K562 (cell line): ENCODE measurements at regions not wholly inside any gene's neighbourhood (a gene's known extent, or its start where the extent isn't known, plus 50 kb on each side); places are given as distances from the start of the nearest gene placed in this dataset.

Source experiments
- ATAC-seq: fragments of 200-7000 bp; cut with Tn5 transposase; 3 replicates; pipeline ENCODE4 v1.9.1; 2020; ENCODE audit warnings: moderate library complexity
- BruUV-seq: library from RNA; stranded (reverse); fragments of 400-500 nt; replicated peaks from 2 replicates; lab custom pipeline; 2021; lab: Mats Ljungman, UMichigan
- CTCF ChIA-PET: fragments of 300-600 bp; formaldehyde crosslinking; extraction: SDS; loops from one replicate; lab custom pipeline; 2021; ENCODE audit warnings: low intra/inter-chr PET ratio; lab: Yijun Ruan, JAX
- POLR2A ChIA-PET: fragments of 300-600, 350-650 bp; sonication (Branson Sonifier 250); formaldehyde crosslinking; extraction: SDS; loops from one replicate; lab custom pipeline; 2021; ENCODE audit warnings: antibody characterized with exemption, inconsistent platforms; lab: Yijun Ruan, JAX
- DNase-seq, 4 experiments: peaks; one replicate each; pipeline versions ENCODE4 v3.0.0 to v3.0.0-alpha.2; 2011 to 2018; ENCODE audit warnings: low spot score in 3 of 4, mixed read lengths in 3 of 4; ENCODE audit errors: extremely low read depth in 1 of 4
- FAIRE-seq: peaks from 2 replicates; lab custom pipeline; 2011; peaks lifted over from hg19 to GRCh38; lab: Jason Lieb, UNC
- H2AFZ ChIP-seq: 2 replicates; pipeline ENCODE4 v1.6.0; 2011; ENCODE audit warnings: low read depth, low read length, control low read depth, inconsistent platforms
- H3K27ac ChIP-seq: fragments of 200-600 bp; 3 replicates; pipeline ENCODE4 v1.8.0; 2011; ENCODE audit warnings: low read depth, mild to moderate bottlenecking, control low read depth, inconsistent platforms, low read length, moderate library complexity, mixed read lengths; ENCODE audit errors: extremely low read depth
- H3K27me3 ChIP-seq, 2 experiments: fragments of 300-600 bp in 1 of 2; 2 replicates in 1 of 2; 3 replicates in 1 of 2; pipeline versions ENCODE4 v1.6.0 to v1.8.0; 2011; ENCODE audit warnings: inconsistent platforms in 2 of 2, low read length in 2 of 2, mild to moderate bottlenecking in 1 of 2, mixed read lengths in 1 of 2, moderate library complexity in 1 of 2; ENCODE audit not compliant: control insufficient read depth in 2 of 2, insufficient read depth in 2 of 2
- H3K36me3 ChIP-seq: fragments of 300-600 bp; 3 replicates; pipeline ENCODE4 v1.8.0; 2011; ENCODE audit warnings: mild to moderate bottlenecking, low read length, inconsistent platforms; ENCODE audit not compliant: control insufficient read depth, insufficient read depth
- H3K4me1 ChIP-seq, 2 experiments: fragments of 200-600 bp in 1 of 2; replicated peaks in 1 of 2; 2 replicates in 1 of 2; 3 replicates in 1 of 2; pipeline versions ENCODE4 v1.5.1 to v1.8.0; 2011; ENCODE audit warnings: inconsistent platforms in 2 of 2, low read length in 2 of 2, mild to moderate bottlenecking in 1 of 2, mixed read lengths in 1 of 2, moderate library complexity in 1 of 2; ENCODE audit not compliant: control insufficient read depth in 2 of 2, insufficient read depth in 2 of 2
- H3K4me2 ChIP-seq: 2 replicates; pipeline ENCODE4 v1.6.1; 2011; ENCODE audit warnings: low read length, control low read depth, inconsistent platforms, mixed read lengths; ENCODE audit not compliant: insufficient read depth
- H3K4me3 ChIP-seq: fragments of 200-600 bp; sonication (generic), shearing (Covaris generic); 2 replicates; pipeline ENCODE4 v1.5.1; 2016; ENCODE audit warnings: control low read depth, inconsistent platforms
- H3K79me2 ChIP-seq: fragments of 200-600 bp; 3 replicates; pipeline ENCODE4 v1.8.0; 2011; ENCODE audit warnings: low read length, inconsistent platforms; ENCODE audit not compliant: control insufficient read depth, insufficient read depth
- H3K9ac ChIP-seq, 2 experiments: 2 replicates each; pipeline versions ENCODE4 v1.6.0 to v1.6.1; 2011; ENCODE audit warnings: low read depth in 2 of 2, low read length in 2 of 2, control low read depth in 1 of 2, inconsistent platforms in 1 of 2, mild to moderate bottlenecking in 1 of 2, mixed read lengths in 1 of 2; ENCODE audit not compliant: insufficient read depth in 1 of 2
- H3K9me1 ChIP-seq: one replicate; pipeline ENCODE4 v1.6.0; 2011; ENCODE audit warnings: inconsistent platforms, mild to moderate bottlenecking, low read length, moderate library complexity; ENCODE audit not compliant: control insufficient read depth, insufficient read depth
- H3K9me3 ChIP-seq: replicated peaks from 2 replicates; pipeline ENCODE4 v1.5.1; 2011; ENCODE audit warnings: low read depth, low read length, inconsistent platforms; ENCODE audit not compliant: control insufficient read depth, insufficient read depth
- H4K20me1 ChIP-seq: replicated peaks from 2 replicates; pipeline ENCODE4 v1.6.1; 2011; ENCODE audit warnings: low read length, inconsistent platforms, mixed read lengths; ENCODE audit not compliant: control insufficient read depth, insufficient read depth
- MAFF ChIP-seq: IDR thresholded peaks from 2 replicates; pipeline ENCODE4 v1.6.1; 2012; ENCODE audit warnings: low read length, improper control_type of control experiment
- POLR2A ChIP-seq: fragments of 450-650 bp; conservative IDR thresholded peaks from 2 replicates; pipeline ENCODE4 v1.6.1; 2016
- POLR2B ChIP-seq: fragments of 450-650 bp; IDR thresholded peaks from 2 replicates; pipeline ENCODE4 v1.6.1; 2018; ENCODE audit warnings: low read depth; ENCODE audit not compliant: partially characterized antibody
- SIX5 ChIP-seq, 2 experiments: IDR thresholded peaks; 2 replicates each; pipeline ENCODE4 v1.6.1; 2011; ENCODE audit warnings: low read length in 2 of 2, borderline replicate concordance in 1 of 2, low read depth in 1 of 2, mild to moderate bottlenecking in 1 of 2, moderate library complexity in 1 of 2; ENCODE audit not compliant: insufficient read depth in 1 of 2
- SMAD2 ChIP-seq: fragments of 150-350 bp; IDR thresholded peaks from 2 replicates; pipeline ENCODE4 v1.6.1; 2014; ENCODE audit warnings: low read depth, mild to moderate bottlenecking, low read length
- TFAP4 ChIP-seq: sonication (generic); formaldehyde crosslinking; IDR thresholded peaks from 2 replicates; pipeline ENCODE4 v1.8.0; 2022; ENCODE audit warnings: missing genetic modification reagents, mild to moderate bottlenecking, moderate library complexity, borderline replicate concordance
- UBTF ChIP-seq, 2 experiments: IDR thresholded peaks; 2 replicates each; pipeline ENCODE4 v1.6.1; 2012; ENCODE audit warnings: improper control_type of control experiment in 2 of 2, low read depth in 2 of 2, low read length in 2 of 2, borderline replicate concordance in 1 of 2
- ZMIZ1 ChIP-seq, 2 experiments: fragments of 150-350 bp in 1 of 2; IDR thresholded peaks; 2 replicates each; pipeline ENCODE4 v1.6.1; 2012 to 2016; ENCODE audit warnings: low read depth in 2 of 2, low read length in 2 of 2, mild to moderate bottlenecking in 1 of 2, moderate library complexity in 1 of 2
- ZNF511 ChIP-seq: sonication (generic); formaldehyde crosslinking; IDR thresholded peaks from 2 replicates; pipeline ENCODE4 v1.8.0; 2022; ENCODE audit warnings: mild to moderate bottlenecking, missing genetic modification reagents
- ZNF695 ChIP-seq: fragments of 450-650 bp; formaldehyde crosslinking; IDR thresholded peaks from 2 replicates; pipeline ENCODE4 v1.4.0; 2020; ENCODE audit warnings: mild to moderate bottlenecking, moderate library complexity
- ZNF766 ChIP-seq: fragments of 200-800 bp; sonication (Bioruptor generic); conservative IDR thresholded peaks from 2 replicates; pipeline ENCODE4 v1.6.1; 2016; ENCODE audit warnings: missing genetic modification characterization, missing compliant biosample characterization
- WGBS: fragments of 100-300 bp; shearing (Covaris generic); methylation state at CpG from one replicate; pipeline ENCODE4 v1.1.6; 2016; ENCODE audit warnings: low coverage, mixed read lengths; ENCODE audit not compliant: insufficient coverage; ENCODE audit errors: missing lambda C conversion rate; 5-methylcytosine and 5-hydroxymethylcytosine counted together
- in situ Hi-C: fragments of 300-500 bp; cut with MboI; formaldehyde crosslinking; loops from 4 replicates; pipeline ENCODE4 v1.15.0; 2018; ENCODE audit warnings: inconsistent platforms, mixed read lengths
- intact Hi-C: fragments of 100-400 bp; cut with micrococcal nuclease; formaldehyde crosslinking; loops from 2 replicates; pipeline ENCODE4 v1.14.2; 2022

GRCh38 chr19:31676271-31677004, 327.2 kb upstream of the TSHZ3 start (continued):
- TF ChIP-seq ZMIZ1 (IDR thresholded peaks at IDR 0.05; ENCODE audit: low read depth in 2 of 2, low read length in 2 of 2) = no peak

- no peak for DNase-seq
- CTCF ChIA-PET = no interaction called here
- intact Hi-C loops (loop anchor here (5.0 to 10.0 kb wide), 2 partner anchors 364 to 546 kb away; no protein-coding TSS in a partner anchor), in situ Hi-C loops (no loop called here)
- Histone ChIP-seq H3K9me1 (no peaks in the 10 kb centered on the region), H4K20me1 (no peaks in the 10 kb centered on the region; the same call in 1 of the 2 replicates), H2AFZ (no peak overlapping the region), H3K4me2 (no peak overlapping the region), H3K9me3 (no peaks in the 10 kb centered on the region), H3K4me3 (no peak overlapping the region), H3K27me3 (no peaks in the 10 kb centered on the region; a peak in 1 of 5 replicates), H3K79me2 (no peaks in the 10 kb centered on the region), H3K4me1 (no peaks in the 10 kb centered on the region), H3K36me3 (no peaks in the 10 kb centered on the region), H3K9ac (no peak overlapping the region), H3K27ac (no peak overlapping the region)
- 0% methylated on average over 3 of the region's 3 CpGs for WGBS
- no peak for FAIRE-seq
- POLR2A ChIA-PET = interaction anchor here (0.6 kb wide), 1 partner anchor 27 kb away, joined by 3 read pairs; no protein-coding TSS in a partner anchor
- no TSS peak for BruUV-seq
- ATAC-seq = no peak
- TF ChIP-seq ZNF695 (CRISPR knock-in tag) (no peak), MAFF (no peak), ZNF511 (no peak), ZNF766 (no peak), UBTF (IDR thresholded peaks at IDR 0.05; ENCODE audit: borderline replicate concordance in 1 of 2, low read depth in 2 of 2, low read length in 2 of 2) (no peak), SMAD2 (no peak), TFAP4 (CRISPR knock-in tag) (no peak), SIX5 (IDR thresholded peaks at IDR 0.05; ENCODE audit: borderline replicate concordance in 1 of 2, insufficient read depth in 1 of 2, low read depth in 1 of 2, low read length in 2 of 2) (no peak), POLR2B (no peak), POLR2A (no peak)
Measured at GRCh38 chr19:31678421-31678820, 329.2 kb upstream of the TSHZ3 start.
